NCI-H2171 treated with DMSO at 0.1 percent for 48 hours (cell line): ENCODE measurements at regions not wholly inside any gene's neighbourhood (a gene's known extent, or its start where the extent isn't known, plus 50 kb on each side); places are given as distances from the start of the nearest gene placed in this dataset.
"Not testable (repeated sequence)": the region's sequence is repeated elsewhere in the genome, so short reads cannot be mapped to it uniquely, and the experiment has no call there.

ENCODE experiments used
- DNase-seq: peaks from one replicate; lab custom pipeline; 2025; lab: John Stamatoyannopoulos, UW

- no peak for DNase-seq
Observed at GRCh38 chr6:137623293-137623692, 129.1 kb upstream of the OLIG3 start.

- DNase-seq = no peak
Observed at GRCh38 chr6:137625100-137625661, 131.0 kb upstream of the OLIG3 start.

GRCh38 chr6:137625808-137626207 lies 131.6 kb upstream of the OLIG3 start:
- peak; percentile 32 for DNase-seq

GRCh38 chr6:137630666-137631065 lies 136.5 kb upstream of the OLIG3 start:
- no peak for DNase-seq

DNA sequence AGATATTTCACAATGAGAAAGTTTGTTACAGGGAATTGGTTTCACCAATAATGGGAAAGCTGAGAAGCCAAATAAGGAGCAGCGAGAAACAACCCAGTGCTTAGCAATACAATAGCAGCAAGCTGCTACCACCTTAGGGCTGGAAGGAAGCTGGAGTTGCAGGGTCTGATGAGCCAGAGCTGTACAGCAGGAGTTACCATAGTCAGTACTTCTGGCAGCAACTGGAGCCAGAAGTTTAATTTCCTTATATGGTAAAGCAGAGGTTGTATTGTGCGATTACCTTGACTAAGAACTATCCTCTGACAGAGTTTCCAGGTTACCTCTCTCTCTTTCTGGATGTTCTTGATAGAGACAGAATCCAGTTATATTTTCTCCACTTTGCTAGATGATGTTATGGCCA lies 137.1 kb upstream of the OLIG3 start:
- no peak for DNase-seq

DNA sequence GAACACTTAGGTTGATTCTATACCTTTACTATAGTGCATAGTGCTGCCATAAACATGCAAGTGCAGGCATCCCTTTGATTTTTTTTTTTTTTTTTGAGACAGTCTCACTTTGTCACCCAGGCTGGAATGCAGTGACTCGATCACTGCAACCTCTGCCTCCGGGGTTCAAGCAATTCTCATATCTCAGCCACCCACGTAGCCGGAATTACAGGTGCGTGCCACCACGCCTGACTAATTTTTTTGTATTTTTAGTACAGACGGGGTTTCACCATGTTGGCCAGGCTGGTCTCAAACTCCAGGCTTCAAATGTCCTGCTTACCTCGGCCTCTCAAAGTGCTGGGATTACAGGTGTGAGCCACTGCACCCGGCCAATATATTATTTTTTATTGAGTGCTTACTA lies 140.0 kb upstream of the OLIG3 start:
- not testable (repeated sequence) for DNase-seq

DNA sequence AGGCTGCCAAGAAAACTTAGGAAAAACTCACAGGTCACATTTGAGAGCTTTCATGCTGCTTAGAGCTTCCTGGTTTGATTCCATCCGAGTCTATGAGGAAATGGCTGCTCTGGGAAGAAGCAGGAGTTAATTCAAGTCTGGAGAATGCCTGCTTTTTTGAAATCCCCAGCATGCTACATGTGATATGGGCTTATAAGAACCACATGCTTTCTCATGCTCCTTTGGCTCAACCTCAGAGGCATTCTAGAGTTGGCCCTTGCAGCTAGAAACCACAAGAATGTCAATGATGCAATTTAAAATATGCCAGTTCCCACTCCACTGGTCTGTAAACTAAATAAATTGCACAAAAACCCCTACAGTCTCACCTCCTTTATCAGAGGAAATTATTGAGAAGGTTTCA lies 142.9 kb upstream of the OLIG3 start:
- no peak for DNase-seq

DNA sequence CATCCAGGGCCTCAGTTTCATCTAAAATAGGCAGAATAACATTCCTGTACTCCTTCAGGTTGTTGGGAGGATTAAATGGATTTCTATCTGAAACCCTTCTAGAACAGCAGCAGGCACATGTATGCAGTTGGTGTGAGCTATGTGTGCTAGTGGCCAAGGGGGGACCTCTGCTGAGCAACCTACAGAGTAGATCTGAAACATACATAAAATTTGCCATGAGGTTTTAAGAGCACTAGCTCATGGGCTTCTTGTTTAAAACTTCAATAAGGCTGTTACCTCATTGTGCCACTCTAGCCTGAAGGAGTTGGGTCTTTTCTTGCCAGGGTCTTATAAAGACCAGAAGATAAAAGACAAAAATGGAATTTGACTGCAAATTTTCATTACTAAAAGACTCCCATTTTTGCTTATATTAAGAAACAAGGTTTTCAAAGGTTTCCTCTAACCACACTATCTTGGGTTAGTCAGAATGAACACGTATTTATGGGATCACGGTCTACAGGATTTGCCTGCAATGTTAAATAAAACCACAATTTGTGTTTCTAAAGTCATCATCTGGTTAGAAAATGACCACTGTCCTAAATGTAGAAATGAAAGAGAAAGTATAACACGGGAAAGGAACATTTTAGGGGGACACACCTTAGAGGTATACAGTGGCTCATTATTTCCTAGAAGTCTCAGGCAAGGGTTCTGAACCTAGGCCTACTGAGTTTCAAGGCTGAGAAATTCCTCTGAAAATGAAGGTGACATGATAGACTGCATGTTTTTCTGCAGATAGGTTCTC lies 144.9 kb upstream of the OLIG3 start:
- no peak for DNase-seq

GRCh38 chr6:137640086-137640485 lies 145.9 kb upstream of the OLIG3 start:
- DNase-seq = no peak

- DNase-seq = peak; percentile 73
Observed at GRCh38 chr6:137641474-137642077, 147.4 kb upstream of the OLIG3 start.

GRCh38 chr6:137643210-137643609 lies 149.0 kb upstream of the OLIG3 start:
- not testable (repeated sequence) for DNase-seq

DNA sequence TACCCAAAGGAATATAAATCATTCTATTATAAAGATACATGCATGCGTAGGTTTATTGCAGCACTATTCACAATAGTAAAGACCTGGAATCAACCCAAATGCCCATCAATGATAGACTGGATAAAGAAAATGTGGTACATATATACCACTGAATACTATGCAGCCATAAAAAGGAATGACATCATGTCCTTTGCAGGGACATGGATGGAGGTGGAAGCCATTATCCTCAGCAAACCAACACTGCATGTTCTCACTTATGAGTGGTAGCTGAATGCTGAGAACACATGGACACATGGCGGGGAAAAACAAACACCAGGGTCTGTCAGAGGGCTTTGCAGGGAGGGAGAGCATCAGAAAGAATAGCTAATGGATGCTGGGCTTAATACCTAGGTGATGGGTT lies 149.4 kb upstream of the OLIG3 start:
- not testable (repeated sequence) for DNase-seq

- DNase-seq = no peak
Observed at GRCh38 chr6:137645850-137646249, 151.7 kb upstream of the OLIG3 start.

DNA sequence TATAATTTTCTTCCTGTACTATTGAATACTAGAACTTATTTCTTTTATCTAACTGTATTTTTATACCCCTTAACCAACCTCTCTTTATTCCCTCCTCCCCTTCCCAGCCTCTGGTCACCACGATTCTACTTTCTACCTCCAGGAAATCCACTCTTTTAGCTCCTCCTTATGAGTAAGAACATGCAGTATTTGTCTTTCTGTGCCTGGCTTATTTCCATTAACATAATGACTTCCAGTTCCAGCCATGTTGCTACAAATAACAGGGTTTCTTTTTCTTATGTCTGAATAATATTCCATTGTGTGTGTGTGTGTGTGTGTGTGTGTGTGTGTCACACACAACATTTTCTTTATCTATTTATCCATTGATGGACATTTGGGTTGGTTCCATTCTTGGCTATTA lies 152.3 kb upstream of the OLIG3 start:
- DNase-seq = no peak

GRCh38 chr6:137647762-137648447 lies 153.7 kb upstream of the OLIG3 start:
- no peak for DNase-seq

DNA sequence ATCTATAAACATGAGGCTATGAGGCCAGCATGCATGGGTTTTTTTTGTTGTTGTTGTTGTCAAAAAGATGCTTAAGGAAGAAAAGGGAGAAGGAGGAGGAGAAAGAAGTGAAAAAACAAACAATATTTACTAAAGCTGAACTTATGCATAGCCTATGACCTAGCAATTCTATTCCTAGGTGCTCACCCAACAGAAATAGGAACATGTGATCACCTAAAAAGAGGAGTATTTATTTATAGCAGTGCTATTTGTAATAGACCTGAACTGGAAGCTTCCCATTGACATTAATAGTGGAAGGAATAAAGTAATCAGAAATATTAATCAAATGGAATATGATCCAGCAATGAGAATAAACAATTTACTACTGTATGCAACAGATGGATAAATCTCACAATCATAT lies 156.5 kb upstream of the OLIG3 start:
- DNase-seq = no peak

DNA sequence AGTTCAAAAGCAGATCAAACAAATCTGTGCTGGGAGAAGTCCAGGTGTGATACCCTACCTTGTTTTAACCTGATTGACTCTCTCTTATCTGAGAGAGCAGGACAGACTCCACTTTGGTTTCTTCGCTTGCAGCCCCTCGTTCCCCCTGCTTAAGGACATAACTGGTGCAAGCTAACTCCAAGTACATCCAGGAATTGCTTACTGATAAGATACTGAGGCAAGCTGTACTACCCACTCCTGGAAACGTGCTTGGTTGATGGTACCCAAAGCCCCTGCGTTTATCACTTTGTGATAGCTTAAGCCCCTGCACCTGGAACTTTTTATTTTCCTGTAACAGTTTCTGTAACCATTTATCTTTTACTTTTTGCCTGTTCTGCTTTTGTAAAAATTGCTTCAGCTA lies 157.0 kb upstream of the OLIG3 start:
- no peak for DNase-seq

DNA sequence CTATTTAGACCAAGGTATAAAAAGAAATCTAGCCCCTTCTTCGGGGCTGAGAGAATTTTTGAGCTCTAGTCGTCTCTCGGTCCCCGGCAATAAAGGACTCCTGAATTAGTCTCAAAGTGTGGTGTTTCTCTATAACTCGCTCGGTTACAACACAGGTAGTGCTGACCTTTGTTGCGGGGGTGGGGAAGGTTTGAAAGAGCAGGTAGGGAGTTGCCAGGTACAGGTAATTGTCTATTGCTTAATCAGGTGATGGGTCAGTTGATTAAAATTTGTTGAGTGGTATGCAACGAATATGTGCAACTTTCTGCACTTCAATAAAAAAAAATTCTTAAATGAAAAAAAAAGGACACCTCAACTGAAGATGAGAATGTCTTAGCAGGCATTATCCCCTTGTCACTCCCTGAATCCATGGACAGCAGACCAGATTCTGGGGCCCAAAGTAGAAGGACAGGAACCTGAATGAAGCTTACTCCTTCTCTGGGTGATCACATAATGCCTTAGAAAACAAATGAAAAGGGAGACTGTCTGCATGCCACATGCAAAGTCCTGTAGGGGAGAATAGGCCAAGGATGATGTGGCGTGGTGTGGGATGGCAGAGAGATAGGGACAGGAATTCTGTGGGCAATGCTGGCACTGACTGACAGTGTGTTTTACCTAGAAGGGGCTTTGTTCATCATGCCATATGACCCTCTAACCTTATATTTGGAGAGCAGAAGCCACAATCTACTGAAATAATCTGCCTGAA lies 157.6 kb upstream of the OLIG3 start:
- no peak for DNase-seq

DNA sequence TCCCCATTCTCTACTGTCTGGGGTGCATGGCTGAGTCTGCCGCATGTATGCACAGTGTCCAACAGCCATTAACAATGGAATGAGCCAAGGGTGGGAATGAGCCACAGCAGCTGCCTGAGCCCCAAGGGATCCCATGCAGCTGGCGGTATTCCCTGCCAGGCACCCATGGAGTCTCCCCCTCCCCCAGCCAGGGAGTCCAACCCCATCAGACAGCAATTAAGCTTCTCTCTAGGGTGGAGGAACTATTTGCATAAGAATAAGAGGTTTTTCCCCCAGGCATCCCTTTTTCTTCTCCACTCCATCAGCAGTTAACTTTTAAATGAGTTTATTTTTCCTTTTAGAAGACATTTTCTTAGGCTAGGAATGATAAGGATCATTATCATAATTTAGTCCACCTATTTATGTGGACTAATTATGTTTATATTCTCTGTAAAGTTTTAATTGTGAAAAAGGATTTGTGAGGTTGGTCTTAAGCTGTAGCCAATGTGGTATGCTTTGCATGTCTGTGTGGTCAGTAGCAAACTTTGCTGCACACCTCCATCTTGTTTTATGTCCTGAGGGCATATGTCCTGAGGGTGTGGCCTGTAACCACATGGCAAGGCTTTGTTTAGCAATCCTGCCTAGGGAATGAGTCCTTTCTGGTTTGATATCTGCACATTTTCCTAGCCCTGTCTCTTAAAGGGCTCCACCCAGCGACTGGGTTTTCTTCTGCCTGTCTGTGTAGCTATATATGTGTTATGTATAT lies 158.9 kb upstream of the OLIG3 start:
- DNase-seq = peak; percentile 11

- DNase-seq = no peak
Observed at GRCh38 chr6:137653706-137654059, 159.5 kb upstream of the OLIG3 start.

DNA sequence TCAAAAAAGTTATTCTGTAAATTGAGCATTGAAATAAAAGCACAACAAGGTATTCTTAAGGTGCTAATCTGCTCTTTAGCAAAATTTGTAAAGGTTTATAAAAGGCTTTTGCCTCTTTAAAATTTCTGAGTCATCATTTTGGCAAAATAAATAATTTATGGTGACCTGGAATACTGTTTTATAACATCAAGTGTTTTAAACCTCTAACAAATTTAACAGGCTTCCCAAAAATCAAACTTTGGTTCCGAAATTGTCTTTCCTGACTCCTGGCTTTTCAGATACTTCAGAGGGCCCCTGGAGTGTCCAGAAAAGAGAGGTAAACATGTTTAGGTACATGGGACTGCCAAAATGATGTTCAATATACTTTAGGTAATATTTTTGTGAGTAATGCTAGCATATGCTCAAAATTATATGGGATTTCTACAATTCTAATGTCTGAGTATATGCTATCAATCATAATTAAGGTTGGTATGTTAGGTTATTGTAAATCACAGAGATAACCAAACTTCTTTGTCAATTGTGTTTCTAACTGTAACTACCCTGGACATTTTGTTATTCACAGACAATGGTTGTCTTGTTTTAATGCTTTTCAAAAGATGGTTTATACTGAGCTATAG lies 160.3 kb upstream of the OLIG3 start:
- no peak for DNase-seq
